Small intestine (tissue), 7 donors: ENCODE measurements at regions not wholly inside any gene's neighbourhood (a gene's known extent, or its start where the extent isn't known, plus 50 kb on each side); places are given as distances from the start of the nearest gene placed in this dataset.

Experiments used
- DNase-seq, 2 donors: peaks; one replicate each; pipeline versions ENCODE4 v3.0.0 to v3.0.0-alpha.2; 2013
- FAIRE-seq: peaks from 2 replicates; lab custom pipeline; 2012; peaks lifted over from hg19 to GRCh38; lab: Jason Lieb, UNC
- H3K27ac ChIP-seq, 3 donors: one replicate each; pipeline ENCODE4 v1.5.1; 2013; ENCODE audit warnings: low read length in 2 of 3, mild to moderate bottlenecking in 2 of 3, control low read depth in 1 of 3, inconsistent platforms in 1 of 3, low read depth in 1 of 3, moderate library complexity in 1 of 3
- H3K27me3 ChIP-seq, 3 donors: one replicate each; pipeline ENCODE4 v1.6.1; 2013; ENCODE audit warnings: low read length in 3 of 3, inconsistent platforms in 1 of 3; ENCODE audit not compliant: control insufficient read depth in 3 of 3, insufficient read depth in 3 of 3
- H3K36me3 ChIP-seq, 3 donors: one replicate each; pipeline ENCODE4 v1.6.1; 2013; ENCODE audit warnings: low read length in 3 of 3, inconsistent platforms in 1 of 3, low read depth in 1 of 3, mild to moderate bottlenecking in 1 of 3, moderate library complexity in 1 of 3; ENCODE audit not compliant: control insufficient read depth in 3 of 3, insufficient read depth in 2 of 3
- H3K4me1 ChIP-seq, 3 donors: one replicate each; pipeline ENCODE4 v1.6.1; 2013; ENCODE audit warnings: low read length in 2 of 3, inconsistent platforms in 1 of 3, low read depth in 1 of 3, mild to moderate bottlenecking in 1 of 3, moderate library complexity in 1 of 3; ENCODE audit not compliant: control insufficient read depth in 3 of 3, insufficient read depth in 2 of 3
- H3K4me3 ChIP-seq, 3 donors: one replicate each; pipeline ENCODE4 v1.5.1; 2013; ENCODE audit warnings: low read length in 3 of 3, control low read depth in 1 of 3, inconsistent platforms in 1 of 3, low read depth in 1 of 3, mild to moderate bottlenecking in 1 of 3, moderate library complexity in 1 of 3
- H3K9me3 ChIP-seq, 2 donors: one replicate each; pipeline ENCODE4 v1.6.1; 2013; ENCODE audit warnings: low read depth in 1 of 2, low read length in 1 of 2; ENCODE audit not compliant: control insufficient read depth in 2 of 2, insufficient read depth in 1 of 2
- WGBS, 3 donors: extraction: QIAGEN DNeasy Blood & Tissue Kit; methylation state at CpG; one replicate each; pipeline ENCODE4 v1.1.7; 2013; 5-methylcytosine and 5-hydroxymethylcytosine counted together
- donor health status: healthy with polysubstance abuse.
- donor health status: control.
- donor health status: control.
- donor health status: Bipolar disorder and iron deficiency.
- donor health status: healthy.

GRCh38 chr12:60100852-60101251 is 505.0 kb downstream of the SLC16A7 start:
- H3K27me3 ChIP-seq: no peaks in the 10 kb centered on the region
- DNase-seq (no peak), FAIRE-seq (no peak)
- H3K9me3 ChIP-seq: peaks cover 0 to 9% of the 10 kb centered on the region in 2 donors
- no peak overlapping the region for H3K27ac ChIP-seq
- 71 to 86% (median 74%) methylated on average over 1 of the region's 1 CpG for WGBS, 3 donors
- no peaks in the 10 kb centered on the region for H3K36me3 ChIP-seq
- no peaks in the 10 kb centered on the region for H3K4me1 ChIP-seq
- no peak overlapping the region for H3K4me3 ChIP-seq

DNA sequence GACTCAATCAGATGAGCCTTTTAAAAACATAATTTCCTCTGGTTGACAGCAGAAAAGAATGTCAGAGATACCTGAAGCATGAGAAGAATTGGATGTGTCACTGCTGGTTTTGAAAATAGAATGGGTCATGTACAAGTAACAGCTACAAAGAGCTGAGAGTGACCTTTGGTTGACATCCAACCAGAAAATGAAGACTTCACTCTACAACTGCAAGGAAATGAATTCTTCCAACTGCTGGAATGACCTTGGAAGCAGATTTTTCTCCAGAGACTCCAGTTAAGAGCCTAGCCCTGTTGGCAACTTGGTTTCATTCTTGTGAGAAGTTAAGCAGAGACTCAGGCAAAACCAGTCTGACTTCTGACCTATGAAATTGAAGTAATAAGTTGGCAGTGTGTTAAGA is 505.9 kb downstream of the SLC16A7 start:
- DNase-seq: no peak
- no peak for FAIRE-seq

GRCh38 chr12:60106214-60106613 is 510.4 kb downstream of the SLC16A7 start:
- no peak for FAIRE-seq

More for the DNA sequence above, 505.9 kb downstream of the SLC16A7 start:
- Histone ChIP-seq H3K9me3 (peaks cover 0 to 9% of the 10 kb centered on the region in 2 donors), H3K27me3 (no peaks in the 10 kb centered on the region), H3K27ac (no peak overlapping the region), H3K36me3 (no peaks in the 10 kb centered on the region), H3K4me1 (no peaks in the 10 kb centered on the region), H3K4me3 (no peak overlapping the region)

DNA sequence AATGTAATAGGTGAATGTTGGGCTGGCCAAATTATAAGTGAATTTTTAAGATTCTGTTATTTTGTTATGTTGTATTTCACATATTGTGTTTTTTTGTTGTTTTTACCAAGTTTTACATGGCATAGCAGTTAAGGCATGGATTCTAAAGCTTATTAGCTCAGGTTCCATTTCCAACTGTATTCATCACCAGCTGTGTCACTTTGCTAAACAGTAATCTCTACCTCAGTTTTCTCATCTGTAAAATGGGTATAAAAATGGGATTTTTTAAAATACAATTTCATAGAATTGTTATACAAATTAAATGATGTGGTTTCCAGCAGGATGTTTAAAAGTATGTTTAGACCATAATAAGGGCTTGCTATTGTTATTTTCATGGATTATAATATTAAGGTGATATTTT is 512.2 kb downstream of the SLC16A7 start:
- no peaks in the 10 kb centered on the region for H3K4me1 ChIP-seq
- FAIRE-seq (no peak), DNase-seq (no peak)

More at GRCh38 chr12:60106214-60106613, 510.4 kb downstream of the SLC16A7 start:
- H3K36me3 ChIP-seq: no peaks in the 10 kb centered on the region
- 44 to 64% (median 47%) methylated on average over 1 of the region's 1 CpG for WGBS, 3 donors
- H3K27me3 ChIP-seq: no peaks in the 10 kb centered on the region
- H3K4me3 ChIP-seq: no peak overlapping the region
- no peaks in the 10 kb centered on the region for H3K9me3 ChIP-seq
- no peak overlapping the region for H3K27ac ChIP-seq
- H3K4me1 ChIP-seq: no peaks in the 10 kb centered on the region
- DNase-seq: no peak

GRCh38 chr12:60112063-60112462 is 516.2 kb downstream of the SLC16A7 start:
- DNase-seq: no peak
- no peak for FAIRE-seq
- H3K36me3 ChIP-seq: no peaks in the 10 kb centered on the region
- H3K27ac ChIP-seq: no peak overlapping the region
- H3K4me1 ChIP-seq: no peaks in the 10 kb centered on the region
- H3K27me3 ChIP-seq: peaks cover 0 to 3% (median 0%) of the 10 kb centered on the region in 3 donors
- no peak overlapping the region for H3K4me3 ChIP-seq
- H3K9me3 ChIP-seq: no peaks in the 10 kb centered on the region
- 49 to 78% (median 54%) methylated on average over 2 of the region's 2 CpGs for WGBS, 3 donors

More for the DNA sequence above, 512.2 kb downstream of the SLC16A7 start:
- H3K9me3 ChIP-seq: no peaks in the 10 kb centered on the region
- H3K4me3 ChIP-seq: no peak overlapping the region
- peaks cover 0 to 3% (median 0%) of the 10 kb centered on the region in 3 donors for H3K27me3 ChIP-seq
- H3K36me3 ChIP-seq: no peaks in the 10 kb centered on the region
- no peak overlapping the region for H3K27ac ChIP-seq

DNA sequence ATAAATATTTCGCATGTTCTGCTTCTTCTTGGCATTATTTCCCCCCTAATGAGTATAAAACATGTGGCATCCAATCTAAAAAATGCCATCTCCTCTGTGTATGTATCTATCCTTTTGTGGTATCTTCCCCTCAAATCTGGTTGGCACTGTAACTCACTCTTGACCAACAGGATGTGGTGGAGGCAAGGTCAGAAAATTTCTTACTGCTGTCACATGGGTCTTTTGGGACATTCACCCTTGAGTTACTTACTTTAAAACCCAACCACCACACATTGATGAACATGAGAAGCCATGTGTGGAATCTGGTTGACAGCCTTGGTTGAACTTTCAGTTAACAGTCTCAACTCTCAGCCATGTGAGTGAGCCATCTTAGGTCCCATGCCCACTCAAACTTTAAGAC is 516.9 kb downstream of the SLC16A7 start:
- Histone ChIP-seq H3K27ac (no peak overlapping the region), H3K4me1 (no peaks in the 10 kb centered on the region), H3K36me3 (no peaks in the 10 kb centered on the region), H3K27me3 (peaks cover 0 to 3% (median 0%) of the 10 kb centered on the region in 3 donors), H3K4me3 (no peak overlapping the region), H3K9me3 (no peaks in the 10 kb centered on the region)
- WGBS, 3 donors: 0 to 43% (median 12%) methylated on average over 1 of the region's 1 CpG
- DNase-seq (no peak), FAIRE-seq (no peak)

- Histone ChIP-seq H3K9me3 (no peaks in the 10 kb centered on the region), H3K4me1 (no peaks in the 10 kb centered on the region), H3K36me3 (no peaks in the 10 kb centered on the region), H3K27me3 (peaks cover 0 to 3% (median 0%) of the 10 kb centered on the region in 3 donors), H3K27ac (no peak overlapping the region), H3K4me3 (no peak overlapping the region)
- FAIRE-seq (no peak), DNase-seq (no peak)
- WGBS, 3 donors: 75 to 92% (median 84%) methylated on average over 1 of the region's 1 CpG
Observed at GRCh38 chr12:60114169-60114568, 518.3 kb downstream of the SLC16A7 start.

DNA sequence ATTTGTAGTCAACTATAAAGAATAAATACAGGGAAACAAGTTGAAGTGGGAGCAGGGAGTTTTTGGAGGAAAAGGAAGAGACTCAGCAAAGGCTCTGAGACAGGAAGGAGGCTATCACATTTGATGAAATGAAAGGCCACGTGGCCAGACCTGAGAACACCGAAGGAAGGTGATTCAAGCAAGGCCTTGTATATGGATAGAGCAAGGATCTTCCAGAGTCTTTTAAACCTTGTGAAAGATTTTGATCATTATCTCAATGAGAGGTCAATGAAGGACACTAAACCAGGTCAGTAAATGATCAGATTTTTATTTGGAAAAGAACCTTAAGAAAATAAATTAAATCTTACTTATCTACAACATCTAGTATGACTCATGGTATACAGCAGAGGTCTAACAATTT is 523.5 kb downstream of the SLC16A7 start:
- no peak for FAIRE-seq

GRCh38 chr12:60120199-60120598 is 524.4 kb downstream of the SLC16A7 start:
- H3K9me3 ChIP-seq: no peaks in the 10 kb centered on the region
- H3K4me3 ChIP-seq: no peak overlapping the region
- H3K27ac ChIP-seq: no peak overlapping the region
- WGBS, 3 donors: 61 to 79% (median 69%) methylated on average over 5 of the region's 5 CpGs
- FAIRE-seq (no peak), DNase-seq (no peak)
- H3K27me3 ChIP-seq: no peaks in the 10 kb centered on the region
- H3K36me3 ChIP-seq: no peaks in the 10 kb centered on the region
- no peaks in the 10 kb centered on the region for H3K4me1 ChIP-seq

More for the DNA sequence above, 523.5 kb downstream of the SLC16A7 start:
- Histone ChIP-seq H3K27ac (no peak overlapping the region), H3K9me3 (no peaks in the 10 kb centered on the region), H3K4me1 (no peaks in the 10 kb centered on the region), H3K27me3 (no peaks in the 10 kb centered on the region), H3K36me3 (no peaks in the 10 kb centered on the region), H3K4me3 (no peak overlapping the region)
- WGBS, 3 donors: 54 to 62% (median 60%) methylated on average over 2 of the region's 2 CpGs
- DNase-seq: no peak
